ENCODE measurements at regions not wholly inside any gene's neighbourhood (a gene's known extent, or its start where the extent isn't known, plus 50 kb on each side); places are given as distances from the start of the nearest gene placed in this dataset.
"Not testable (repeated sequence)": the region's sequence is repeated elsewhere in the genome, so short reads cannot be mapped to it uniquely, and the experiment has no call there.

DNA sequence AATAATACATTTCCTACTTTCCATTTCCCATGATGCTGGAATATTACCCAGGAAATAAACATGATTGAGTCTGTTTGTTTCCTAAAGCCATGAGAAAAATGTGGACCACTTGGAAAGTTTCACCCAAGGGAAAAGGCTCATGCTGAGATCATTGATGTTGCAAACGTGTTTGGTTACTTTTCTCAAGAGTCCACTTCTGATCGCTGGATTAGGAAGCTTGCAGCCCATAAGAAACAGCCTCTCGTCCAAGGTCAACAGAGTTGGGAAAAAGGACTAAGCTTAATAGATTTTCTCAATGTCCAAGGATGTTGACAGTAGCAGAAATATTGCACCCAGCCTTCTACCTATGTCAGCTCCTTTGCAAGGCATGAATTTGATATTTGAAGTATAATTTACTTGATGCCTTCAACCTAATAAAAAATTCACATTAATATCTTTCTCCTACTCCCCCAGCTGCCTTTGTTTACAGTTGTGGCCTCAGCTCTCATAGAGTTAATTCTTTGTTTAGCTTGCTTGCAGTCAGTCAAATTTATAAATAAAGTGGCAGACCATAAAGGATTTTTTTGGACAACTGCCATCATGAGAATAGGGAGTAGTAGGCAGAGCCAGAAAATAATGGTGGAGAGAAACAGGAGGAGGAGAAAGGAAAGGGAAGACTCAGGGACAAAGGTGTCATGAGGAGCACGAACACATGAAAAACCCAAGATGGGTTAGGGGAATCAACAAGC is 65.6 kb upstream of the BLTP1 start:
- Histone ChIP-seq H3K27me3 (no peaks in the 10 kb centered on the region), H3K36me3 (no peaks in the 10 kb centered on the region), H3K4me3 (no peak overlapping the region), H3K27ac (no peak overlapping the region), H3K9me3 (no peaks in the 10 kb centered on the region), H3K4me1 (no peaks in the 10 kb centered on the region)
- WGBS, 2 donors: 37 to 51% methylated on average over 4 of the region's 4 CpGs
- no peak for DNase-seq
- no peak for TF ChIP-seq POLR2A (IDR thresholded peaks at IDR 0.05)
- TF ChIP-seq, protein P1, sequence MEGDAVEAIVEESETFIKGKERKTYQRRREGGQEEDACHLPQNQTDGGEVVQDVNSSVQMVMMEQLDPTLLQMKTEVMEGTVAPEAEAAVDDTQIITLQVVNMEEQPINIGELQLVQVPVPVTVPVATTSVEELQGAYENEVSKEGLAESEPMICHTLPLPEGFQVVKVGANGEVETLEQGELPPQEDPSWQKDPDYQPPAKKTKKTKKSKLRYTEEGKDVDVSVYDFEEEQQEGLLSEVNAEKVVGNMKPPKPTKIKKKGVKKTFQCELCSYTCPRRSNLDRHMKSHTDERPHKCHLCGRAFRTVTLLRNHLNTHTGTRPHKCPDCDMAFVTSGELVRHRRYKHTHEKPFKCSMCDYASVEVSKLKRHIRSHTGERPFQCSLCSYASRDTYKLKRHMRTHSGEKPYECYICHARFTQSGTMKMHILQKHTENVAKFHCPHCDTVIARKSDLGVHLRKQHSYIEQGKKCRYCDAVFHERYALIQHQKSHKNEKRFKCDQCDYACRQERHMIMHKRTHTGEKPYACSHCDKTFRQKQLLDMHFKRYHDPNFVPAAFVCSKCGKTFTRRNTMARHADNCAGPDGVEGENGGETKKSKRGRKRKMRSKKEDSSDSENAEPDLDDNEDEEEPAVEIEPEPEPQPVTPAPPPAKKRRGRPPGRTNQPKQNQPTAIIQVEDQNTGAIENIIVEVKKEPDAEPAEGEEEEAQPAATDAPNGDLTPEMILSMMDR (IDR thresholded peaks at IDR 0.05): no peak
- intact Hi-C loops (cut with DNase I): no loop called here

DNA sequence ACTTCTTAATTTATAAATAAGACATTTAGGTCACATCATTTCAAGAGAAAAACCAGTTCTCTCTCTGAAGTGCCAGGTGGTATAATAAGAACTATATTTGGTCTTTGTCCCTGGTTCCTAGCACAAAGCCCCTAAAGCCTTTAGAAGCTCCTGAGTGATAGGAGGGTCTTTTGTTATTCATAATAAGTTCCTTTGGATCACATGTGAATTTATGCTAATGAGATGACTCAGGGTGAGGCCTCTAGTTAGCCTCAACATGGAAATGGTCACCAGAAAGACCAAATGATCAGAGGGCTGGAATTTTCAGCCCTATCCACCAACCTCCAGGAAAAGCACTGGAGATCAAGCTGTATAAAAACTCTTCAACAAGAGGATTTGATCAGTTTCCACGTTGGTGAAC is 68.1 kb upstream of the BLTP1 start:
- TF ChIP-seq POLR2A (IDR thresholded peaks at IDR 0.05): no peak
- TF ChIP-seq, protein P1 (IDR thresholded peaks at IDR 0.05): no peak
- Histone ChIP-seq H3K4me1 (no peaks in the 10 kb centered on the region), H3K27me3 (no peaks in the 10 kb centered on the region), H3K9me3 (no peaks in the 10 kb centered on the region), H3K4me3 (no peak overlapping the region), H3K27ac (no peak overlapping the region), H3K36me3 (no peaks in the 10 kb centered on the region)
- no peak for DNase-seq
- intact Hi-C loops (cut with DNase I): no loop called here
- WGBS, 2 donors: 9 to 35% methylated on average over 1 of the region's 1 CpG

DNA sequence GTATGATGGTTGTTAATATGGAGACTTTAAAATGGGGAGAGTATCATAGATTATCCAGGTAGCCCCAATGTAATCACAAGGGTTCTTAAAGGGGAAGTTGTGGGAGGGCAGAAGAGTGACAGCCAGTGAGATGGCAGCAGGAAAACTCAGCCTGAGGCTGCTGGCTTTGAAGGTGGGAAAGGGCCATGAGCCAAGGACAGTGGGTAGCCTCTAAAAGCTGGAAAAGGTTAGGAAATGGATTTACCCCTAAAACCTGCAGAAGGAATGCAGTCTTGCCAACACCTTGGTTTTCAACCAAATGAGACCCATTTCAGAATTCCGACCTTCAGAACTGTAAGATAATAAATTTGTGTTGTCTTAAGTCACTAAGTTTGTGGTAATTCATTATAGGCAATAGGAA is 68.8 kb upstream of the BLTP1 start:
- no peak overlapping the region for H3K27ac ChIP-seq
- intact Hi-C loops (cut with DNase I): no loop called here

DNA sequence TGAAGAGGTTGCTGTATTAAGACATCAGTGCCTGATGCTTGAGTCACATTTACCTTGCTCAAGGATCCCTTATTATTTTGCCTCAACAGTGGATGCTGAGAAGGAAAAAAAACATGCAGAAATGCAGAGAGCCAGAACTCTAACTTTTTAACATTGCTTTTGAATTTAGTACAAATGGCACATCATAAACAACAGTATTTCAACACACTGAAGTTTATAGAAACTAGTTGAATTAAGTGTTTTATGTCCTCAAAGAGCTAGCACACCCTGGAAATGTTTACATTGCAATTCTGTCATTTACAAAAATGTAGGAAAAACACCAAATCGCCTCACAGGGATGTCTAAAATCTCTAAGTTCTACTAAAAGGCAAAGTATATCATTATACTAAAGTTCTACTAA is 69.5 kb upstream of the BLTP1 start:
- WGBS, 2 donors: 43 to 54% methylated on average over 1 of the region's 1 CpG
- no peaks in the 10 kb centered on the region for H3K4me1 ChIP-seq
- DNase-seq: no peak

More for the DNA sequence above, 68.8 kb upstream of the BLTP1 start:
- no peaks in the 10 kb centered on the region for H3K4me1 ChIP-seq
- no peak overlapping the region for H3K4me3 ChIP-seq
- no peaks in the 10 kb centered on the region for H3K9me3 ChIP-seq
- no peaks in the 10 kb centered on the region for H3K36me3 ChIP-seq
- no peak for DNase-seq
- TF ChIP-seq, protein P1 (IDR thresholded peaks at IDR 0.05): no peak
- TF ChIP-seq POLR2A (IDR thresholded peaks at IDR 0.05): no peak
- WGBS, 2 donors: 61 to 67% methylated on average over 1 of the region's 1 CpG
- no peaks in the 10 kb centered on the region for H3K27me3 ChIP-seq

DNA sequence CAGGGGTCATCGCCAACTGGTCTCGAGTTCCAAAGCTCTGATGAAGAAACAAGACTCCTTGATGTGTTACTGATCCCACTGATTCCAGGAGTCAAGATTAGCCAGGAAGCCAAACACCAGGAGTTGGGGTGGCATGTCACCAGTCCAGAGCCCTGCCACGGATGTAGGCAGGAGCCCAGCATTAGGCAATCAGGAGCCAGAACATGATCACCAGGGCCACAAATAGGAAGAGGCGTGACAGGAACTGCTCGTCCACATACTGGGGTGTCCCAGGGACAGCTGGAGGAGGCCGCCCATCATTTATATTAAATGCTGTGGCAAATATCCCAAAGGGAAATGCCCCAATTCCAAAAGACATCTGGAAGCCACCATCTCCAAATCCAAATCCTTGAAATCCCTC is 74.5 kb upstream of the BLTP1 start:
- H3K27me3 ChIP-seq; intact Hi-C loops (cut with DNase I); H3K27ac ChIP-seq; H3K36me3 ChIP-seq; H3K4me1 ChIP-seq; DNase-seq; H3K4me3 ChIP-seq; H3K9me3 ChIP-seq: not testable (repeated sequence)
- 55 to 69% methylated on average over 3 to 4 of the region's 6 CpGs for WGBS, 2 donors

More for the DNA sequence above, 69.5 kb upstream of the BLTP1 start:
- Histone ChIP-seq H3K27me3 (no peaks in the 10 kb centered on the region), H3K4me3 (no peak overlapping the region), H3K9me3 (no peaks in the 10 kb centered on the region), H3K27ac (no peak overlapping the region), H3K36me3 (no peaks in the 10 kb centered on the region)
- TF ChIP-seq, protein P1 (IDR thresholded peaks at IDR 0.05): no peak
- no peak for TF ChIP-seq POLR2A (IDR thresholded peaks at IDR 0.05)
- intact Hi-C loops (cut with DNase I): no loop called here

DNA sequence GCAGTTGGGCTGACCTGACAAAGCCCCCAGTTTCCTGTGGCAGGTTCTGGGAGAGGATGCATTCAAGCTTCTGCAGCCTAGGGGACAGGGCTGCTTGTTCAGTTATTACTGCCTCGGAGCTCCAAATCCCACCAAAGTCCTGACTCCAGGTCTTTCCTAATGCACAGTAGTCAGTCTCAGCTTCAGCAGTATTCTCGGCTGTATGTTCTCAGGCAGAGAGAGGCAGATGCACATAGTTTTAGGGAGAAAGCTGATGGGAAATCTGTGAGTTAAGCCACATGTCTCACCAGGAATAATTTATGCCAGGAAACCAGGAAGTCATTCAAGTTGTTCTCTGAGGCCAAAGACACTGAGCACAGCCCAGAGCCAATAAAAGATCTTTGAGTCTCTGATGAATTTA is 75.3 kb upstream of the BLTP1 start:
- WGBS, 2 donors: 14% methylated on average over 1 of the region's 2 CpGs; no CpG with 5 or more reads in 1 of the 2 donors
- intact Hi-C loops (cut with DNase I); H3K4me3 ChIP-seq; H3K9me3 ChIP-seq; H3K36me3 ChIP-seq; H3K27me3 ChIP-seq; DNase-seq; H3K4me1 ChIP-seq; H3K27ac ChIP-seq: not testable (repeated sequence)

Measured in esophagus squamous epithelium (tissue), 5 donors.